Vagina (tissue), 2 donors: ENCODE measurements at regions not wholly inside any gene's neighbourhood (a gene's known extent, or its start where the extent isn't known, plus 50 kb on each side); places are given as distances from the start of the nearest gene placed in this dataset. TPM values are rescaled to one million over a fixed set of nuclear protein-coding genes. Genes with fewer than 3 reads are reported as not detected.

Experiments used
- DNase-seq, 2 donors: peaks; one replicate each; pipeline ENCODE4 v3.0.0-alpha.2; 2017; ENCODE audit errors: extremely low spot score in 2 of 2
- H3K27ac ChIP-seq: fragments of 200-600 bp; sonication (generic); one replicate; pipeline ENCODE4 v1.5.1; 2019
- H3K27me3 ChIP-seq: fragments of 200-600 bp; sonication (generic); one replicate; pipeline ENCODE4 v1.5.1; 2019
- H3K36me3 ChIP-seq, 2 donors: fragments of 200-600 bp; sonication (generic); one replicate each; pipeline ENCODE4 v1.5.1; 2017 to 2019
- H3K4me1 ChIP-seq: fragments of 200-600 bp; sonication (generic); one replicate; pipeline ENCODE4 v1.5.1; 2019
- H3K4me3 ChIP-seq, 2 donors: fragments of 200-600 bp; sonication (generic); 1 replicate in 1 of 2; 2 replicates in 1 of 2; pipeline ENCODE4 v1.5.1; 2016 to 2019
- H3K9me3 ChIP-seq: fragments of 200-600 bp; sonication (generic); one replicate; pipeline ENCODE4 v1.5.1; 2019
- CTCF ChIP-seq, 3 experiments: fragments of 450-650 bp in 2 of 3; fragments of 200-600 bp in 1 of 3; sonication (generic) in 1 of 3; IDR thresholded peaks; one replicate each; pipeline ENCODE4 v1.5.1; 2017 to 2019; ENCODE audit warnings: antibody characterized with exemption in 3 of 3, mild to moderate bottlenecking in 2 of 3, moderate library complexity in 2 of 3
- POLR2A ChIP-seq, 2 donors: fragments of 450-650 bp; IDR thresholded peaks; one replicate each; pipeline ENCODE4 v1.6.1; 2017; ENCODE audit warnings: antibody characterized with exemption in 2 of 2, mild to moderate bottlenecking in 2 of 2, moderate library complexity in 2 of 2
- POLR2AphosphoS5 ChIP-seq, 2 donors: sonication (generic); formaldehyde crosslinking; IDR thresholded peaks; one replicate each; pipeline ENCODE4 v1.9.0; 2017; ENCODE audit warnings: antibody characterized with exemption in 2 of 2, mild to moderate bottlenecking in 2 of 2, low read depth in 1 of 2; ENCODE audit not compliant: insufficient read depth in 1 of 2
- intact Hi-C: fragments of 100-400 bp; cut with DNase I; formaldehyde crosslinking; loops from one replicate; pipeline ENCODE4 v1.15.1; 2023
- small RNA-seq: library from RNA; depleted of rRNA; stranded (forward); fragments of <200 nt; gene quantifications from one replicate; pipeline ENCODE3, GENCODE V24; 2016

- TF ChIP-seq POLR2A (IDR thresholded peaks at IDR 0.05): no peak
- no peak for TF ChIP-seq CTCF (IDR thresholded peaks at IDR 0.05)
- TF ChIP-seq POLR2AphosphoS5 (IDR thresholded peaks at IDR 0.05; ENCODE audit: insufficient read depth in 1 of 2, low read depth in 1 of 2): no peak
- no peak for DNase-seq
- no peak overlapping the region for H3K4me3 ChIP-seq
- peaks cover 9% of the 10 kb centered on the region for H3K27me3 ChIP-seq
- no peak overlapping the region for H3K27ac ChIP-seq
- intact Hi-C loops: no loop called here
- H3K4me1 ChIP-seq: peaks cover 42% of the 10 kb centered on the region
- H3K9me3 ChIP-seq: no peaks in the 10 kb centered on the region
- no peaks in the 10 kb centered on the region for H3K36me3 ChIP-seq
Measured at GRCh38 chrX:40148385-40149285, 50.9 kb upstream of the BCOR start.

- H3K27me3 ChIP-seq: peaks cover 4% of the 10 kb centered on the region
- H3K4me3 ChIP-seq: no peak overlapping the region
- peaks cover 36% of the 10 kb centered on the region for H3K4me1 ChIP-seq
- H3K36me3 ChIP-seq: no peaks in the 10 kb centered on the region
- no peaks in the 10 kb centered on the region for H3K9me3 ChIP-seq
- DNase-seq: no peak
- intact Hi-C loops: no loop called here
- no peak overlapping the region for H3K27ac ChIP-seq
- TF ChIP-seq POLR2AphosphoS5 (IDR thresholded peaks at IDR 0.05; ENCODE audit: insufficient read depth in 1 of 2, low read depth in 1 of 2) (no peak), POLR2A (IDR thresholded peaks at IDR 0.05) (no peak), CTCF (IDR thresholded peaks at IDR 0.05) (no peak)
Measured at GRCh38 chrX:40147971-40148370, 50.2 kb upstream of the BCOR start.

Small RNA genes lying in the stretch of these regions (small RNA-seq; reads per million reads assigned to genes)
- gene RF00019: not detected
